ENCODE measurements at regions not wholly inside any gene's neighbourhood (a gene's known extent, or its start where the extent isn't known, plus 50 kb on each side); places are given as distances from the start of the nearest gene placed in this dataset.

- peaks cover 0 to 6% (median 0%) of the 10 kb centered on the region in 4 donors for H3K9me3 ChIP-seq
Measured at GRCh38 chr11:70743329-70743728, 345.0 kb downstream of the CTTN start.

GRCh38 chr11:70743941-70744351 is 345.6 kb downstream of the CTTN start:
- Histone ChIP-seq H3K4me1 (no peaks in the 10 kb centered on the region), H3K36me3 (no peaks in the 10 kb centered on the region), H3K9me3 (peaks cover 0 to 5% (median 0%) of the 10 kb centered on the region in 4 donors), H3K4me3 (no peak overlapping the region), H3K27me3 (no peaks in the 10 kb centered on the region), H3K27ac (no peak overlapping the region)
- no peak for DNase-seq (ENCODE audit: low spot score in 2 of 2)
- TF ChIP-seq, protein P1, sequence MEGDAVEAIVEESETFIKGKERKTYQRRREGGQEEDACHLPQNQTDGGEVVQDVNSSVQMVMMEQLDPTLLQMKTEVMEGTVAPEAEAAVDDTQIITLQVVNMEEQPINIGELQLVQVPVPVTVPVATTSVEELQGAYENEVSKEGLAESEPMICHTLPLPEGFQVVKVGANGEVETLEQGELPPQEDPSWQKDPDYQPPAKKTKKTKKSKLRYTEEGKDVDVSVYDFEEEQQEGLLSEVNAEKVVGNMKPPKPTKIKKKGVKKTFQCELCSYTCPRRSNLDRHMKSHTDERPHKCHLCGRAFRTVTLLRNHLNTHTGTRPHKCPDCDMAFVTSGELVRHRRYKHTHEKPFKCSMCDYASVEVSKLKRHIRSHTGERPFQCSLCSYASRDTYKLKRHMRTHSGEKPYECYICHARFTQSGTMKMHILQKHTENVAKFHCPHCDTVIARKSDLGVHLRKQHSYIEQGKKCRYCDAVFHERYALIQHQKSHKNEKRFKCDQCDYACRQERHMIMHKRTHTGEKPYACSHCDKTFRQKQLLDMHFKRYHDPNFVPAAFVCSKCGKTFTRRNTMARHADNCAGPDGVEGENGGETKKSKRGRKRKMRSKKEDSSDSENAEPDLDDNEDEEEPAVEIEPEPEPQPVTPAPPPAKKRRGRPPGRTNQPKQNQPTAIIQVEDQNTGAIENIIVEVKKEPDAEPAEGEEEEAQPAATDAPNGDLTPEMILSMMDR (IDR thresholded peaks at IDR 0.05), result no peak
- TF ChIP-seq EP300 (IDR thresholded peaks at IDR 0.05) (no peak), POLR2A (IDR thresholded peaks at IDR 0.05) (no peak)
- 80 to 88% methylated on average over 9 of the region's 9 CpGs for WGBS, 2 donors

More at GRCh38 chr11:70743329-70743728, 345.0 kb downstream of the CTTN start:
- WGBS, 2 donors, result 69 to 75% methylated on average over 9 of the region's 9 CpGs
- TF ChIP-seq, protein P1 (IDR thresholded peaks at IDR 0.05), result no peak
- TF ChIP-seq POLR2A (IDR thresholded peaks at IDR 0.05) (no peak), EP300 (IDR thresholded peaks at IDR 0.05) (no peak)
- Histone ChIP-seq H3K27ac (no peak overlapping the region), H3K36me3 (no peaks in the 10 kb centered on the region), H3K4me3 (no peak overlapping the region), H3K4me1 (no peaks in the 10 kb centered on the region), H3K27me3 (no peaks in the 10 kb centered on the region)
- no peak for DNase-seq (ENCODE audit: low spot score in 2 of 2)

DNA sequence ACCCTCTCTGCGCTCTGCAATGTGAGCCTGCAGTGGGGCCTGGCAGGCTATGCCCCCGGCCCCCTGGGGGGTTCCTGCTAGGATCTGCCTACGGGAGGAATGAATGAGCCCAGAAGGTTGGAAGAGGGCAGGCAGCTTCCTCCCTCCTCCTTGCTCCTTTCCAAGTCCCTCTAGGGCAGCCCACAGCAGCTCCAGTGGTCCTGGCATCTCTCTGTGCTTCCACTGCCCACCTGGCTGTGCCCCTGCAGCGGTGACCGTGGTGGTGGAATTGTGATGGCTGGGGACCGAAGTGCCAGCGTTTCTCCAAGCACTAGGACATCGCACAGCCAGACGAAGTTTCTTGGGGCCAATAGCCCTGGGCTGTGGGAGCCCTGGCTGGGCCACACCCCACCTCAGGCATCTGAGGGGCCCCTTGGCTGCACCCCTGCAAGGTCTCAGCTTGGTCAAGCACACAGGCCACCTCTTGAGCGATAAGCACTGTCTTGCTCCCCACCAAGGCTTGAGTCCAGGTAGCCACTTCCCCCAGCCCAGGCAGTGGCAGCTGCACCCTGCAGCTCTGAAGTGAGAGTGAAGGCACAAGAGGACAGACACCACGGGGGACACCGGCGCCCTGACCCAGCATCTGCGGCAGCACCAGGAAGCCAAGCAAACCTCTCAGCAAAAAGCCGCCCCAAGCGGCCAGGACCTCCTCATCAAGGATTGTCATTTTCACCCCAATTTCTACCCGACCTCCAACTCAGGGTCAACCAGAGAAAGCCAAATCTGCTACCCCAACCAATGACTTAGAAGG is 346.3 kb downstream of the CTTN start:
- Histone ChIP-seq H3K36me3 (no peaks in the 10 kb centered on the region), H3K4me3 (no peak overlapping the region), H3K27ac (no peak overlapping the region), H3K4me1 (no peaks in the 10 kb centered on the region), H3K9me3 (peaks cover 0 to 11% (median 0%) of the 10 kb centered on the region in 4 donors), H3K27me3 (no peaks in the 10 kb centered on the region)
- no peak for DNase-seq (ENCODE audit: low spot score in 2 of 2)
- no peak for TF ChIP-seq POLR2A (IDR thresholded peaks at IDR 0.05)
- TF ChIP-seq EP300 (IDR thresholded peaks at IDR 0.05), result no peak
- TF ChIP-seq, protein P1 (IDR thresholded peaks at IDR 0.05), result no peak
- 84 to 85% methylated on average over 10 to 17 of the region's 17 CpGs for WGBS, 2 donors

GRCh38 chr11:70745451-70745850 is 347.1 kb downstream of the CTTN start:
- H3K36me3 ChIP-seq, result no peaks in the 10 kb centered on the region
- TF ChIP-seq POLR2A (IDR thresholded peaks at IDR 0.05) (no peak), EP300 (IDR thresholded peaks at IDR 0.05) (no peak)
- TF ChIP-seq, protein P1 (IDR thresholded peaks at IDR 0.05), result no peak
- DNase-seq (ENCODE audit: low spot score in 2 of 2), result no peak

GRCh38 chr11:70745941-70746340 is 347.6 kb downstream of the CTTN start:
- no peak overlapping the region for H3K4me3 ChIP-seq
- no peaks in the 10 kb centered on the region for H3K36me3 ChIP-seq
- H3K9me3 ChIP-seq, result peaks cover 0 to 25% (median 6%) of the 10 kb centered on the region in 4 donors
- no peaks in the 10 kb centered on the region for H3K4me1 ChIP-seq
- H3K27ac ChIP-seq, result no peak overlapping the region
- WGBS, 2 donors, result 77 to 83% methylated on average over 5 to 8 of the region's 8 CpGs
- no peak for DNase-seq (ENCODE audit: low spot score in 2 of 2)
- TF ChIP-seq EP300 (IDR thresholded peaks at IDR 0.05) (no peak), POLR2A (IDR thresholded peaks at IDR 0.05) (no peak)
- TF ChIP-seq, protein P1 (IDR thresholded peaks at IDR 0.05), result no peak
- no peaks in the 10 kb centered on the region for H3K27me3 ChIP-seq

More at GRCh38 chr11:70745451-70745850, 347.1 kb downstream of the CTTN start:
- 85 to 93% methylated on average over 11 of the region's 11 CpGs for WGBS, 2 donors
- no peak overlapping the region for H3K27ac ChIP-seq
- H3K9me3 ChIP-seq, result peaks cover 0 to 20% (median 4%) of the 10 kb centered on the region in 4 donors
- no peaks in the 10 kb centered on the region for H3K27me3 ChIP-seq
- no peak overlapping the region for H3K4me3 ChIP-seq
- H3K4me1 ChIP-seq, result no peaks in the 10 kb centered on the region
